ENCODE measurements at regions not wholly inside any gene's neighbourhood (a gene's known extent, or its start where the extent isn't known, plus 50 kb on each side); places are given as distances from the start of the nearest gene placed in this dataset.

GRCh38 chr3:76010252-76010651 lies 224.9 kb upstream of the ZNF717 start:
- Histone ChIP-seq H3K36me3 (ENCODE audit: control insufficient read depth in 1 of 2, insufficient read depth in 2 of 2, low read length in 2 of 2) (no peaks in the 10 kb centered on the region), H3K4me3 (ENCODE audit: low read depth in 1 of 2, low read length in 2 of 2) (no peak overlapping the region), H3K27me3 (ENCODE audit: low read depth, low read length) (no peaks in the 10 kb centered on the region), H3K27ac (ENCODE audit: low read length) (no peak overlapping the region), H3K4me1 (ENCODE audit: control insufficient read depth in 1 of 2, insufficient read depth in 2 of 2, low read length in 2 of 2) (no peaks in the 10 kb centered on the region), H3K9me3 (ENCODE audit: control insufficient read depth in 1 of 2, low read length in 2 of 2) (no peaks in the 10 kb centered on the region)

GRCh38 chr3:76011121-76011520 lies 225.8 kb upstream of the ZNF717 start:
- Histone ChIP-seq H3K9me3 (ENCODE audit: control insufficient read depth in 1 of 2, low read length in 2 of 2) (no peaks in the 10 kb centered on the region), H3K4me3 (ENCODE audit: low read depth in 1 of 2, low read length in 2 of 2) (no peak overlapping the region), H3K36me3 (ENCODE audit: control insufficient read depth in 1 of 2, insufficient read depth in 2 of 2, low read length in 2 of 2) (no peaks in the 10 kb centered on the region), H3K27me3 (ENCODE audit: low read depth, low read length) (no peaks in the 10 kb centered on the region), H3K4me1 (ENCODE audit: control insufficient read depth in 1 of 2, insufficient read depth in 2 of 2, low read length in 2 of 2) (no peaks in the 10 kb centered on the region), H3K27ac (ENCODE audit: low read length) (no peak overlapping the region)

GRCh38 chr3:76015496-76015895 lies 230.1 kb upstream of the ZNF717 start:
- no peaks in the 10 kb centered on the region for H3K9me3 ChIP-seq (ENCODE audit: control insufficient read depth in 1 of 2, low read length in 2 of 2)
- no peak overlapping the region for H3K27ac ChIP-seq (ENCODE audit: low read length)
- H3K4me3 ChIP-seq (ENCODE audit: low read depth in 1 of 2, low read length in 2 of 2): no peak overlapping the region
- no peaks in the 10 kb centered on the region for H3K27me3 ChIP-seq (ENCODE audit: low read depth, low read length)
- no peaks in the 10 kb centered on the region for H3K36me3 ChIP-seq (ENCODE audit: control insufficient read depth in 1 of 2, insufficient read depth in 2 of 2, low read length in 2 of 2)
- H3K4me1 ChIP-seq (ENCODE audit: control insufficient read depth in 1 of 2, insufficient read depth in 2 of 2, low read length in 2 of 2): no peaks in the 10 kb centered on the region

GRCh38 chr3:76016111-76016510 lies 230.8 kb upstream of the ZNF717 start:
- no peak overlapping the region for H3K27ac ChIP-seq (ENCODE audit: low read length)
- H3K9me3 ChIP-seq (ENCODE audit: control insufficient read depth in 1 of 2, low read length in 2 of 2): no peaks in the 10 kb centered on the region
- H3K36me3 ChIP-seq (ENCODE audit: control insufficient read depth in 1 of 2, insufficient read depth in 2 of 2, low read length in 2 of 2): no peaks in the 10 kb centered on the region
- no peak overlapping the region for H3K4me3 ChIP-seq (ENCODE audit: low read depth in 1 of 2, low read length in 2 of 2)
- no peaks in the 10 kb centered on the region for H3K4me1 ChIP-seq (ENCODE audit: control insufficient read depth in 1 of 2, insufficient read depth in 2 of 2, low read length in 2 of 2)
- no peaks in the 10 kb centered on the region for H3K27me3 ChIP-seq (ENCODE audit: low read depth, low read length)

- Histone ChIP-seq H3K4me1 (ENCODE audit: control insufficient read depth in 1 of 2, insufficient read depth in 2 of 2, low read length in 2 of 2) (no peaks in the 10 kb centered on the region), H3K36me3 (ENCODE audit: control insufficient read depth in 1 of 2, insufficient read depth in 2 of 2, low read length in 2 of 2) (no peaks in the 10 kb centered on the region), H3K27me3 (ENCODE audit: low read depth, low read length) (no peaks in the 10 kb centered on the region), H3K9me3 (ENCODE audit: control insufficient read depth in 1 of 2, low read length in 2 of 2) (no peaks in the 10 kb centered on the region), H3K4me3 (ENCODE audit: low read depth in 1 of 2, low read length in 2 of 2) (no peak overlapping the region), H3K27ac (ENCODE audit: low read length) (no peak overlapping the region)
Measured at GRCh38 chr3:76016769-76017439, 231.6 kb upstream of the ZNF717 start.

- H3K9me3 ChIP-seq (ENCODE audit: control insufficient read depth in 1 of 2, low read length in 2 of 2): no peaks in the 10 kb centered on the region
- H3K36me3 ChIP-seq (ENCODE audit: control insufficient read depth in 1 of 2, insufficient read depth in 2 of 2, low read length in 2 of 2): no peaks in the 10 kb centered on the region
- H3K27me3 ChIP-seq (ENCODE audit: low read depth, low read length): no peaks in the 10 kb centered on the region
- no peaks in the 10 kb centered on the region for H3K4me1 ChIP-seq (ENCODE audit: control insufficient read depth in 1 of 2, insufficient read depth in 2 of 2, low read length in 2 of 2)
- no peak overlapping the region for H3K4me3 ChIP-seq (ENCODE audit: low read depth in 1 of 2, low read length in 2 of 2)
- H3K27ac ChIP-seq (ENCODE audit: low read length): no peak overlapping the region
Measured at GRCh38 chr3:76021376-76021775, 236.0 kb upstream of the ZNF717 start.

- H3K27ac ChIP-seq (ENCODE audit: low read length): no peak overlapping the region
- no peaks in the 10 kb centered on the region for H3K36me3 ChIP-seq (ENCODE audit: control insufficient read depth in 1 of 2, insufficient read depth in 2 of 2, low read length in 2 of 2)
- H3K9me3 ChIP-seq (ENCODE audit: control insufficient read depth in 1 of 2, low read length in 2 of 2): no peaks in the 10 kb centered on the region
- no peaks in the 10 kb centered on the region for H3K27me3 ChIP-seq (ENCODE audit: low read depth, low read length)
- no peak overlapping the region for H3K4me3 ChIP-seq (ENCODE audit: low read depth in 1 of 2, low read length in 2 of 2)
- no peaks in the 10 kb centered on the region for H3K4me1 ChIP-seq (ENCODE audit: control insufficient read depth in 1 of 2, insufficient read depth in 2 of 2, low read length in 2 of 2)
Measured at GRCh38 chr3:76024640-76025039, 239.3 kb upstream of the ZNF717 start.

GRCh38 chr3:76025561-76025960 lies 240.2 kb upstream of the ZNF717 start:
- Histone ChIP-seq H3K27ac (ENCODE audit: low read length) (no peak overlapping the region), H3K9me3 (ENCODE audit: control insufficient read depth in 1 of 2, low read length in 2 of 2) (no peaks in the 10 kb centered on the region), H3K4me3 (ENCODE audit: low read depth in 1 of 2, low read length in 2 of 2) (no peak overlapping the region), H3K27me3 (ENCODE audit: low read depth, low read length) (no peaks in the 10 kb centered on the region), H3K4me1 (ENCODE audit: control insufficient read depth in 1 of 2, insufficient read depth in 2 of 2, low read length in 2 of 2) (no peaks in the 10 kb centered on the region), H3K36me3 (ENCODE audit: control insufficient read depth in 1 of 2, insufficient read depth in 2 of 2, low read length in 2 of 2) (no peaks in the 10 kb centered on the region)

GRCh38 chr3:76026379-76026778 lies 241.0 kb upstream of the ZNF717 start:
- H3K4me1 ChIP-seq (ENCODE audit: control insufficient read depth in 1 of 2, insufficient read depth in 2 of 2, low read length in 2 of 2): no peaks in the 10 kb centered on the region
- H3K27ac ChIP-seq (ENCODE audit: low read length): no peak overlapping the region

GRCh38 chr3:76028774-76029173 lies 243.4 kb upstream of the ZNF717 start:
- no peaks in the 10 kb centered on the region for H3K9me3 ChIP-seq (ENCODE audit: control insufficient read depth in 1 of 2, low read length in 2 of 2)
- no peaks in the 10 kb centered on the region for H3K36me3 ChIP-seq (ENCODE audit: control insufficient read depth in 1 of 2, insufficient read depth in 2 of 2, low read length in 2 of 2)
- H3K4me1 ChIP-seq (ENCODE audit: control insufficient read depth in 1 of 2, insufficient read depth in 2 of 2, low read length in 2 of 2): no peaks in the 10 kb centered on the region
- no peak overlapping the region for H3K27ac ChIP-seq (ENCODE audit: low read length)
- H3K4me3 ChIP-seq (ENCODE audit: low read depth in 1 of 2, low read length in 2 of 2): no peak overlapping the region
- H3K27me3 ChIP-seq (ENCODE audit: low read depth, low read length): no peaks in the 10 kb centered on the region

More at GRCh38 chr3:76026379-76026778, 241.0 kb upstream of the ZNF717 start:
- Histone ChIP-seq H3K27me3 (ENCODE audit: low read depth, low read length) (no peaks in the 10 kb centered on the region), H3K4me3 (ENCODE audit: low read depth in 1 of 2, low read length in 2 of 2) (no peak overlapping the region), H3K9me3 (ENCODE audit: control insufficient read depth in 1 of 2, low read length in 2 of 2) (no peaks in the 10 kb centered on the region), H3K36me3 (ENCODE audit: control insufficient read depth in 1 of 2, insufficient read depth in 2 of 2, low read length in 2 of 2) (no peaks in the 10 kb centered on the region)

GRCh38 chr3:76034649-76035048 lies 249.3 kb upstream of the ZNF717 start:
- Histone ChIP-seq H3K4me3 (ENCODE audit: low read depth in 1 of 2, low read length in 2 of 2) (no peak overlapping the region), H3K27ac (ENCODE audit: low read length) (no peak overlapping the region), H3K9me3 (ENCODE audit: control insufficient read depth in 1 of 2, low read length in 2 of 2) (no peaks in the 10 kb centered on the region), H3K4me1 (ENCODE audit: control insufficient read depth in 1 of 2, insufficient read depth in 2 of 2, low read length in 2 of 2) (no peaks in the 10 kb centered on the region), H3K36me3 (ENCODE audit: control insufficient read depth in 1 of 2, insufficient read depth in 2 of 2, low read length in 2 of 2) (no peaks in the 10 kb centered on the region), H3K27me3 (ENCODE audit: low read depth, low read length) (no peaks in the 10 kb centered on the region)

- no peaks in the 10 kb centered on the region for H3K36me3 ChIP-seq (ENCODE audit: control insufficient read depth in 1 of 2, insufficient read depth in 2 of 2, low read length in 2 of 2)
- no peak overlapping the region for H3K4me3 ChIP-seq (ENCODE audit: low read depth in 1 of 2, low read length in 2 of 2)
- no peaks in the 10 kb centered on the region for H3K4me1 ChIP-seq (ENCODE audit: control insufficient read depth in 1 of 2, insufficient read depth in 2 of 2, low read length in 2 of 2)
- H3K27me3 ChIP-seq (ENCODE audit: low read depth, low read length): no peaks in the 10 kb centered on the region
- H3K9me3 ChIP-seq (ENCODE audit: control insufficient read depth in 1 of 2, low read length in 2 of 2): no peaks in the 10 kb centered on the region
- no peak overlapping the region for H3K27ac ChIP-seq (ENCODE audit: low read length)
Measured at GRCh38 chr3:76035117-76035516, 249.8 kb upstream of the ZNF717 start.
